Small intestine (tissue), 7 donors: ENCODE measurements at regions not wholly inside any gene's neighbourhood (a gene's known extent, or its start where the extent isn't known, plus 50 kb on each side); places are given as distances from the start of the nearest gene placed in this dataset.

ENCODE experiments used
- DNase-seq, 2 donors: peaks; one replicate each; pipeline versions ENCODE4 v3.0.0 to v3.0.0-alpha.2; 2013
- FAIRE-seq: peaks from 2 replicates; lab custom pipeline; 2012; peaks lifted over from hg19 to GRCh38; lab: Jason Lieb, UNC
- H3K27ac ChIP-seq, 3 donors: one replicate each; pipeline ENCODE4 v1.5.1; 2013; ENCODE audit warnings: low read length in 2 of 3, mild to moderate bottlenecking in 2 of 3, control low read depth in 1 of 3, inconsistent platforms in 1 of 3, low read depth in 1 of 3, moderate library complexity in 1 of 3
- H3K27me3 ChIP-seq, 3 donors: one replicate each; pipeline ENCODE4 v1.6.1; 2013; ENCODE audit warnings: low read length in 3 of 3, inconsistent platforms in 1 of 3; ENCODE audit not compliant: control insufficient read depth in 3 of 3, insufficient read depth in 3 of 3
- H3K36me3 ChIP-seq, 3 donors: one replicate each; pipeline ENCODE4 v1.6.1; 2013; ENCODE audit warnings: low read length in 3 of 3, inconsistent platforms in 1 of 3, low read depth in 1 of 3, mild to moderate bottlenecking in 1 of 3, moderate library complexity in 1 of 3; ENCODE audit not compliant: control insufficient read depth in 3 of 3, insufficient read depth in 2 of 3
- H3K4me1 ChIP-seq, 3 donors: one replicate each; pipeline ENCODE4 v1.6.1; 2013; ENCODE audit warnings: low read length in 2 of 3, inconsistent platforms in 1 of 3, low read depth in 1 of 3, mild to moderate bottlenecking in 1 of 3, moderate library complexity in 1 of 3; ENCODE audit not compliant: control insufficient read depth in 3 of 3, insufficient read depth in 2 of 3
- H3K4me3 ChIP-seq, 3 donors: one replicate each; pipeline ENCODE4 v1.5.1; 2013; ENCODE audit warnings: low read length in 3 of 3, control low read depth in 1 of 3, inconsistent platforms in 1 of 3, low read depth in 1 of 3, mild to moderate bottlenecking in 1 of 3, moderate library complexity in 1 of 3
- H3K9me3 ChIP-seq, 2 donors: one replicate each; pipeline ENCODE4 v1.6.1; 2013; ENCODE audit warnings: low read depth in 1 of 2, low read length in 1 of 2; ENCODE audit not compliant: control insufficient read depth in 2 of 2, insufficient read depth in 1 of 2
- WGBS, 3 donors: extraction: QIAGEN DNeasy Blood & Tissue Kit; methylation state at CpG; one replicate each; pipeline ENCODE4 v1.1.7; 2013; 5-methylcytosine and 5-hydroxymethylcytosine counted together
- donor health status: healthy with polysubstance abuse.
- donor health status: control.
- donor health status: control.
- donor health status: Bipolar disorder and iron deficiency.
- donor health status: healthy.

DNA sequence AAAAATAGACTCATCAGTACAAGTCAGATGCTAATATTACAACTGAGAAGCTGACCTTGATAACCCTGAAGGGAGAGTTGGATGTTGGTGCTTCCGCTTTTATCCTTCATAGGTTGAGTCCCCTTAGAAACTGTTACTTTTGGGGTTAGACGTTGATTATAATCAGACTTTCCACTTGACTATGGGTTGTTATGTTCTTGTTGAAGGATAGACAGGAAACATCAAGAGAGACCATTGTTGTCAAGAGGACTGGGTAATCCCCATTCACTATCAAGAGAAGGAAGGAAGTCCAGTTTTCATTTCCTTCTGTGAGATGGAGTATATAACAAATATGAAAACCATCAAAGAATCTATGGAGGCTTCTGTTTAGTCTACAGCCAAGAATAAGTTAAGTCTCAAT lies 229.9 kb upstream of the AFF2 start:
- no peak overlapping the region for H3K27ac ChIP-seq
- DNase-seq, result no peak
- no peaks in the 10 kb centered on the region for H3K9me3 ChIP-seq
- no peak overlapping the region for H3K4me3 ChIP-seq
- no peaks in the 10 kb centered on the region for H3K27me3 ChIP-seq
- no peaks in the 10 kb centered on the region for H3K4me1 ChIP-seq
- FAIRE-seq, result no peak
- WGBS, 3 donors, result 72 to 78% (median 73%) methylated on average over 2 of the region's 2 CpGs
- no peaks in the 10 kb centered on the region for H3K36me3 ChIP-seq

DNA sequence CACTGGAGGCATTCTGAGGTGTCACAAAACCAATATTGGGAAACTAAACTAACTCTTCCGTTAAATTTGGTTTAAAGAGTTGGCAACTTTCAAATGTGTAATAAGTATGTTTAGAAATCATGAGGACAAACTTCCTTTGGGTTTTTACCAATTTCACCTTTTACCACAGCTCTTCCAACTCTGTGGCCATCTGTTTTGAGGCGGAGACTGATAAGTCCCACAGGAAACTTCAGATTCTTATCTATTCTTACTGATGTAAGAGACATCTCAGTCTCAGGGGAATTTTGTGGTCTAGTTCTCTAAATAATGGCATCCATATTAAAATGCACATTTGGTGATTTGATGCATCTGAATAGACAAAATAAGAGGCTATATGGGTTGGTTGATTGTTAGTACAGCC lies 229.2 kb upstream of the AFF2 start:
- FAIRE-seq (no peak), DNase-seq (no peak)
- no peaks in the 10 kb centered on the region for H3K9me3 ChIP-seq
- no peaks in the 10 kb centered on the region for H3K36me3 ChIP-seq
- 63 to 83% (median 74%) methylated on average over 2 of the region's 2 CpGs for WGBS, 3 donors
- no peaks in the 10 kb centered on the region for H3K27me3 ChIP-seq
- H3K27ac ChIP-seq, result no peak overlapping the region
- H3K4me3 ChIP-seq, result no peak overlapping the region
- no peaks in the 10 kb centered on the region for H3K4me1 ChIP-seq

DNA sequence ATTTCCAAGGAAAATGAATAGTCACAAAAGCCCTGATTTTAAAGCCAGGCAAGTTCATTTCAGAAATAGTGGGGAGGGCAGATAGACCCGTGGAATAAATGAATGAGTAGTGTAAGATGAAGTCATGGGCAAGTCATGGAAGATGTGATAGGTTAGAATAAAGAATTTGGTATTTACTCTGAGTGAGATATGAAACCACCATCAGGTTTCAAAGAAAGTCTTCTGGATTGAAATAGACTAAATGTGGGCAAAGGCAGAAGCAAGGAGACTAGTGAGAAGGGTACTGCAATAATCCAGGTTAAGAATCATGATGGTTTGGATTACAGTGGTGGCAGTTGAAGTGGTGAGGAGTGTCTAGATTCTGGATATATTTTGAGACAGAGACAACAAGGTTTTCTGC lies 218.5 kb upstream of the AFF2 start:
- DNase-seq (no peak), FAIRE-seq (no peak)
- Histone ChIP-seq H3K27ac (no peak overlapping the region), H3K4me3 (no peak overlapping the region), H3K4me1 (no peaks in the 10 kb centered on the region), H3K36me3 (no peaks in the 10 kb centered on the region), H3K27me3 (no peaks in the 10 kb centered on the region), H3K9me3 (no peaks in the 10 kb centered on the region)
- 11 to 56% (median 33%) methylated on average over 1 of the region's 1 CpG for WGBS, 3 donors

DNA sequence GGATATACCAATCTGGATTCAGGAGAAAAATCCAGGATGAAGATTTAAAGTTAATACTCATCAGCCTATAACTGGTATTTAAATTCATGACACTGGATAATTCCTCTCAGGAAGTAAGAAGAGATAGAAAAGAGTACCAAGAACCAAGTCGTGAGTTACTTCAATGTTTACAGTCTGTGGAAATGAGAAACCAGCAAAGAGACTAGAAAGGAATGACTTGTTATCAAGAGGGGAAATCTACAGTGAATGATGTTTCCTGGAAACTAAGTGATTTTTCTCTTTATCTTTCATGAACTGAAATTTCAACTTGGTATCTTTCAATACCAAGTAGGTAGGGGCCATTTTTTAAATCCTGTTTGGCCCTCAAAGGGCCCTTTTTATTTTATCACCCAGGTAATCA lies 217.9 kb upstream of the AFF2 start:
- Histone ChIP-seq H3K27ac (no peak overlapping the region), H3K4me3 (no peak overlapping the region), H3K27me3 (no peaks in the 10 kb centered on the region), H3K9me3 (no peaks in the 10 kb centered on the region), H3K4me1 (no peaks in the 10 kb centered on the region), H3K36me3 (no peaks in the 10 kb centered on the region)
- WGBS, 3 donors, result 10 to 15% (median 12%) methylated on average over 1 of the region's 1 CpG
- DNase-seq (no peak), FAIRE-seq (no peak)

DNA sequence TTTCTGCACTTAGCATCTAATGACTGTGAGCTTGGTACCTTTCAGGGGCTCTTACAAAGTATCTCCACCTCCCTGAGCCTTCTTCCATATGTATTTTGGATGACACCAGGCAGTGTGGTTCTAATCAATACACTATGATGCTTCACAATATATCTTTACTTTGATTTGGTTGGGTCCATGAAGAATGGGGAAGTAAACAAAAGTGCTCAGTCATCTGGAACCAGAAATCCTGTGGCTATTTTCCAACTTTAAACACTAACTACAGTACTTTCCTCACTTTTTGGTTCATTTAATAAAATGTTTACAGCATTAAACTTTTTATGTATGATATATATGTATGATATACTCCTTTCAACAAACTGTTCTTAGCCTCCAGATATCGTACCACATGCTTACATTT lies 216.4 kb upstream of the AFF2 start:
- H3K27me3 ChIP-seq, result no peaks in the 10 kb centered on the region
- no peaks in the 10 kb centered on the region for H3K4me1 ChIP-seq
- H3K36me3 ChIP-seq, result no peaks in the 10 kb centered on the region
- no peak overlapping the region for H3K27ac ChIP-seq
- WGBS, 3 donors, result 62 to 88% (median 83%) methylated on average over 1 of the region's 1 CpG
- H3K4me3 ChIP-seq, result no peak overlapping the region
- FAIRE-seq (no peak), DNase-seq (no peak)
- no peaks in the 10 kb centered on the region for H3K9me3 ChIP-seq

DNA sequence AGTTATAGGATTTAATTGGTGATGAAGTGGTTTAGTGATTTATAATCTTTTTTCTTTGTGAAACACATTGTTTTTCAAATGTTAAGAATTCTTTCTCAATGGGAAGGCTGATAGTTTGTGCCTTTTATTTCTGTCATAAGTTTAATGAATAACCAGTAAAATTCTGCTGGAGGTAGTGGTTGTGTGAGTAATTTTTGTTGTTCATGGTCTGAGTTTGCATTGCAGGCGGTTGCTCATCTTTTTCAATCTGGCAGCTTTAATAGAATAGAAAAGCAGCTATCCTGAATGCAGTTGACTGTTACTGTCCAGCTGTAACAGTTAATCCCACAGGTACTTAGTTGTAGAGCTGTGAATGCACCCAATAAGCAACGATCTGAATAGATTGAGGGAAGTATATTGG lies 215.6 kb upstream of the AFF2 start:
- no peaks in the 10 kb centered on the region for H3K9me3 ChIP-seq
- no peak overlapping the region for H3K4me3 ChIP-seq
- H3K27ac ChIP-seq, result no peak overlapping the region
- no peaks in the 10 kb centered on the region for H3K36me3 ChIP-seq
- no peaks in the 10 kb centered on the region for H3K27me3 ChIP-seq
- no peak for DNase-seq
- no peaks in the 10 kb centered on the region for H3K4me1 ChIP-seq
- WGBS, 3 donors, result 59 to 86% (median 73%) methylated on average over 2 of the region's 2 CpGs
- FAIRE-seq, result no peak

DNA sequence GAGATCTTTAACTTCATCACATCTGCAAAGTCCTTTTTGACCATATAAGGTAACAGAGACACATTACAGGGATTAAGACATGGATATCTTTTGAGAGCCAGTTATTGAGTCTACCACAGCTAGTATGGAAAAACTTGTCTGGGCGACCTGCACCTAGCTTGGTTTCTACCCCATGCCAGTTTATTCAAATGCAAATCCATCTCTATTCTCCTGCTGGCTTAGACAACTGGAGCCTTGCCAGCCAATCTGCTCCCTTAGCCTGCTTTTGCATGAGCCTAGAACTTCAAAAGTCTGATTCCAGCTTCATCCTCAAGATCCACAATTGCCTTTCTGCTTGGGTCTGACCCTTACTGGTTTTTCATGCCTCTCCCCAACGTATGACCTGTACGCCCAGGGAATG lies 212.0 kb upstream of the AFF2 start:
- Histone ChIP-seq H3K27me3 (no peaks in the 10 kb centered on the region), H3K4me1 (no peaks in the 10 kb centered on the region), H3K36me3 (no peaks in the 10 kb centered on the region), H3K4me3 (no peak overlapping the region), H3K9me3 (no peaks in the 10 kb centered on the region), H3K27ac (no peak overlapping the region)
- DNase-seq (no peak), FAIRE-seq (no peak)
- WGBS, 3 donors, result 67 to 87% (median 86%) methylated on average over 3 of the region's 3 CpGs

DNA sequence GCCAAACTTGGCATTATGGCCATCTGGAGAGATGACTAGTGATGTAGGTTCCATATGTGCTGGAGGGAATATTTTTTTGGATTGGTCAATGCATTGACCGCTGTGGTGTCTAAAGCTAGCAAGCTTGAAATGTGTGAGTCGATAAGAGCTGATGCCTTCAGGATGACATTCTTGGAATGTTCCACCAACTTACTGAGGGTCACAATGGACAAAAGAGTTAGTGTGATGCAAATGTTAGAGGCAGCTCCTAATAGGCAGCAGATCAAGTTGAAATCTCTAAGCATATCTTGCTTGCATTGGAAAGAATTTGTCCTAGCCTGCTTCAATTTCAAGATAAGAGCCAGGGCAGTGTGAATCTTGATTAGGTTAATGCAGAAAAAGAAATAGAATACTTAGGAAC lies 210.4 kb upstream of the AFF2 start:
- no peaks in the 10 kb centered on the region for H3K4me1 ChIP-seq
- no peaks in the 10 kb centered on the region for H3K27me3 ChIP-seq
- FAIRE-seq, result no peak
- H3K4me3 ChIP-seq, result no peak overlapping the region
- no peak overlapping the region for H3K27ac ChIP-seq
- no peaks in the 10 kb centered on the region for H3K36me3 ChIP-seq
- WGBS, 3 donors, result 85 to 100% (median 97%) methylated on average over 2 of the region's 2 CpGs
- DNase-seq, result no peak
- no peaks in the 10 kb centered on the region for H3K9me3 ChIP-seq

DNA sequence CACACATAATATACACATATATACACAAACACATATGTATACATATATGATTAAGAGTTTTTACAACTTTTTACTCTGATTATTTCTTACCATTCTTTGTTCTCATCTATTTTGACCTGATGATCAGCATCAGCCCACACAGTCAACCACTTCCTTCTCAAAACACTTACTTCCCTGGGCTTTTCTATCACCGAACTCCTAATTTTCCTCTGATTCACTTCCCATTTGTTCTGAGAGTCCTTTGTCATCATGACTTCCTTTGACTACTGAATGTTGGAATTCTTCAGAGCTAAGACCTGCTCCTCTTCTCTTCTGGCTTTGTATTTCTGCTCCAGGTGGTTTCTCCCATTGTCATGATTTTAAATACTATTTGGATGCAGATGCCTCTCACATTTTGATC lies 209.5 kb upstream of the AFF2 start:
- FAIRE-seq (no peak), DNase-seq (no peak)
- no peaks in the 10 kb centered on the region for H3K4me1 ChIP-seq
- H3K27ac ChIP-seq, result no peak overlapping the region
- WGBS, 3 donors, result 57 to 82% (median 60%) methylated on average over 1 of the region's 1 CpG
- no peak overlapping the region for H3K4me3 ChIP-seq
- no peaks in the 10 kb centered on the region for H3K9me3 ChIP-seq
- no peaks in the 10 kb centered on the region for H3K27me3 ChIP-seq
- H3K36me3 ChIP-seq, result no peaks in the 10 kb centered on the region
